ENCODE measurements at regions not wholly inside any gene's neighbourhood (a gene's known extent, or its start where the extent isn't known, plus 50 kb on each side); places are given as distances from the start of the nearest gene placed in this dataset.

DNA sequence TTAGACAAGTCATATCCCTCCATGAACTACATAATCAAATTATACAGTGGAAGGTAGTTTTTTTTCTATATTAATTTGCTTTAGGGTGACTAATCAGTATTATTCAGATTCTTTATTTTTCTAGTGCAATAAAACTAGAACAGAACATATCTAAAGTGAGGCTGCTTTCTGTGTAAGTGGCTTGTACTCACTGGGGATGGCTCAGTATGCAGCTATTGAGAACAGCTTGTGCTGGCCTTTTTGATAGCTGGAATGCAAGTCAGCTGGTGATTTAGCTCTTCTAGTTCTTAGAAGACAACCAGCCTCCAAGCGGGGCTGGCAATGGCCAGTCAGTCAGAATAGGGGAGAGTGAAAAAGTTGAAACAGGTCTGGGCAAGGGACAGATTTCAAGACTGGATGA, 119.4 kb downstream of the BLID start:
- TF ChIP-seq, protein P1, sequence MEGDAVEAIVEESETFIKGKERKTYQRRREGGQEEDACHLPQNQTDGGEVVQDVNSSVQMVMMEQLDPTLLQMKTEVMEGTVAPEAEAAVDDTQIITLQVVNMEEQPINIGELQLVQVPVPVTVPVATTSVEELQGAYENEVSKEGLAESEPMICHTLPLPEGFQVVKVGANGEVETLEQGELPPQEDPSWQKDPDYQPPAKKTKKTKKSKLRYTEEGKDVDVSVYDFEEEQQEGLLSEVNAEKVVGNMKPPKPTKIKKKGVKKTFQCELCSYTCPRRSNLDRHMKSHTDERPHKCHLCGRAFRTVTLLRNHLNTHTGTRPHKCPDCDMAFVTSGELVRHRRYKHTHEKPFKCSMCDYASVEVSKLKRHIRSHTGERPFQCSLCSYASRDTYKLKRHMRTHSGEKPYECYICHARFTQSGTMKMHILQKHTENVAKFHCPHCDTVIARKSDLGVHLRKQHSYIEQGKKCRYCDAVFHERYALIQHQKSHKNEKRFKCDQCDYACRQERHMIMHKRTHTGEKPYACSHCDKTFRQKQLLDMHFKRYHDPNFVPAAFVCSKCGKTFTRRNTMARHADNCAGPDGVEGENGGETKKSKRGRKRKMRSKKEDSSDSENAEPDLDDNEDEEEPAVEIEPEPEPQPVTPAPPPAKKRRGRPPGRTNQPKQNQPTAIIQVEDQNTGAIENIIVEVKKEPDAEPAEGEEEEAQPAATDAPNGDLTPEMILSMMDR (IDR thresholded peaks at IDR 0.05): no peak
- TF ChIP-seq POLR2A (IDR thresholded peaks at IDR 0.05): no peak

Measured in Peyer's patch (tissue), 4 donors.